AG04449 (cell line): ENCODE measurements at regions not wholly inside any gene's neighbourhood (a gene's known extent, or its start where the extent isn't known, plus 50 kb on each side); places are given as distances from the start of the nearest gene placed in this dataset.

Experiments used
- CTCF ChIA-PET: fragments of 350-600 bp; formaldehyde crosslinking; extraction: SDS; loops from one replicate; lab custom pipeline; 2021; ENCODE audit warnings: antibody characterized with exemption; lab: Yijun Ruan, JAX
- POLR2A ChIA-PET: fragments of 400-600, 350-600 bp; formaldehyde crosslinking; extraction: SDS; loops from one replicate; lab custom pipeline; 2020; ENCODE audit warnings: antibody characterized with exemption, inconsistent platforms; lab: Yijun Ruan, JAX
- DNase-seq: peaks from one replicate; pipeline ENCODE4 v3.0.0-alpha.2; 2010; ENCODE audit warnings: low read depth, low spot score
- H3K4me3 ChIP-seq: 2 replicates; pipeline ENCODE4 v1.5.1; 2011; ENCODE audit warnings: low read depth, mild to moderate bottlenecking, control low read depth, low read length
- CTCF ChIP-seq: IDR thresholded peaks from one replicate; pipeline ENCODE4 v1.5.1; 2011; ENCODE audit warnings: mild to moderate bottlenecking, moderate library complexity, low read length, control low read depth, inconsistent platforms; ENCODE audit not compliant: insufficient read depth; ENCODE audit errors: missing control alignments

GRCh38 chrX:10769195-10769594 lies 148.8 kb upstream of the MID1 start:
- DNase-seq = no peak
- POLR2A ChIA-PET = no interaction called here
- no peak overlapping the region for H3K4me3 ChIP-seq
- CTCF ChIA-PET = interaction anchor here (0.8 to 2.4 kb wide), 15 partner anchors 8 to 580 kb away, joined by 3 to 20 read pairs (median 4); partner anchors contain the start of gene HCCS
- TF ChIP-seq CTCF = peak; percentile 17

GRCh38 chrX:10769696-10770619 lies 149.6 kb upstream of the MID1 start:
- ChIA-PET CTCF (interaction anchor here (0.8 to 2.4 kb wide), 15 partner anchors 7 to 580 kb away, joined by 3 to 20 read pairs (median 4); partner anchors contain the start of gene HCCS), POLR2A (no interaction called here)
- no peak for DNase-seq
- H3K4me3 ChIP-seq = peak overlapping the region; percentile 1
- no peak for TF ChIP-seq CTCF

- no peak for DNase-seq
- ChIA-PET CTCF (no interaction called here), POLR2A (no interaction called here)
- no peak overlapping the region for H3K4me3 ChIP-seq
- TF ChIP-seq CTCF = no peak
Observed at GRCh38 chrX:10773318-10773717, 152.9 kb upstream of the MID1 start.

- H3K4me3 ChIP-seq = no peak overlapping the region
- DNase-seq = no peak
- ChIA-PET CTCF (interaction anchor here (1.5 kb wide), 1 partner anchor 13 kb away, joined by 3 read pairs; no protein-coding TSS in a partner anchor), POLR2A (no interaction called here)
- no peak for TF ChIP-seq CTCF
Observed at GRCh38 chrX:10781847-10782530, 161.6 kb upstream of the MID1 start.

- CTCF ChIA-PET = interaction anchor here (1.5 kb wide), 1 partner anchor 11 kb away, joined by 3 read pairs; no protein-coding TSS in a partner anchor
- no peak for DNase-seq
- no peak for TF ChIP-seq CTCF
- POLR2A ChIA-PET = no interaction called here
- no peak overlapping the region for H3K4me3 ChIP-seq
Observed at GRCh38 chrX:10783451-10783995, 163.1 kb upstream of the MID1 start.

- no peak overlapping the region for H3K4me3 ChIP-seq
- ChIA-PET CTCF (no interaction called here), POLR2A (no interaction called here)
- no peak for DNase-seq
- no peak for TF ChIP-seq CTCF
Observed at GRCh38 chrX:10787264-10787663, 166.9 kb upstream of the MID1 start.
